ENCODE measurements at regions not wholly inside any gene's neighbourhood (a gene's known extent, or its start where the extent isn't known, plus 50 kb on each side); places are given as distances from the start of the nearest gene placed in this dataset.

GRCh38 chr2:185373229-185373628 is 365.4 kb upstream of the FSIP2 start:
- TF ChIP-seq CTCF (IDR thresholded peaks at IDR 0.05) (no peak), POLR2A (IDR thresholded peaks at IDR 0.05) (no peak)

Measured in prostate gland (tissue), 2 donors.